Pons (tissue), 1 donor: ENCODE measurements at regions not wholly inside any gene's neighbourhood (a gene's known extent, or its start where the extent isn't known, plus 50 kb on each side); places are given as distances from the start of the nearest gene placed in this dataset.
"Not testable (repeated sequence)": the region's sequence is repeated elsewhere in the genome, so short reads cannot be mapped to it uniquely, and the experiment has no call there.

Experiments
- DNase-seq: peaks from one replicate; pipeline ENCODE4 v3.0.0-alpha.2; 2016; ENCODE audit warnings: low spot score

DNA sequence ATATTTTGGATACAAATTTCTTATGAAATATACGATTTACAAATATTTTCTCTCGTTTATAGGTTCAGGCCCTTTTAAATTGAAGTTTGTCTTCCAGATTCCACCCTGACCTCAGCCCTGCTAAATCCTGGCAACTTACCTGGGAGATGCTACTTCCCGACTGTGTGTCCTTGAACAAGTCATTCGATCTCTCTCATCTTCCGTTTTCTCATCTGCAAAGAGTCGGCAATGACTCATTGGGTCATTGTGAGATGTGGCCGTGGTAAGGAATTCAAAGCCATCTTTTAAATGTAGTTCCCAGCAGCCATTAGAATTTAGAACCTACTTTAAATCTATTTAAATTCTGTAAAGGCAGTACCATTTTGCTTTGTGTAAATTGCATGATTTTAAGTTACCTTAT lies 72.5 kb downstream of the LHX2 start:
- DNase-seq, result no peak

GRCh38 chr9:124087226-124087625 lies 75.7 kb downstream of the LHX2 start:
- no peak for DNase-seq

DNA sequence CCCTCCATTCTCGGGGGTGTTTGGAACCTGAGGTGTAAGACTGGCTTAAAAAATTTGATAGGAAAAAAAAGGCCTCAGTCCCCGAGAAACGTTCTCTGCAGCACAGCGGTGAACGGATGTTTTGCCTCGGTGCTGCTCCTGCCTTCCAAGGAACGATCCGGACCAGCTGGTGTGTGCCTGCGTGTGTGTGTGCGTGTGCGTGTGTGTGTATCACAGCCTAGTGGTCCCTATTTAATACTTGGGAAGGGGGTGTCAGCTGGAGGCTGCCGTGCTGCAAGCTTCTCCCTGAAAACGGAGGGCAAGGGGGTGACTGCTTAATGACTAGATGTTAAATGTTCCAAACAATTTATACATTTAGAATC lies 76.9 kb downstream of the LHX2 start:
- DNase-seq, result no peak

DNA sequence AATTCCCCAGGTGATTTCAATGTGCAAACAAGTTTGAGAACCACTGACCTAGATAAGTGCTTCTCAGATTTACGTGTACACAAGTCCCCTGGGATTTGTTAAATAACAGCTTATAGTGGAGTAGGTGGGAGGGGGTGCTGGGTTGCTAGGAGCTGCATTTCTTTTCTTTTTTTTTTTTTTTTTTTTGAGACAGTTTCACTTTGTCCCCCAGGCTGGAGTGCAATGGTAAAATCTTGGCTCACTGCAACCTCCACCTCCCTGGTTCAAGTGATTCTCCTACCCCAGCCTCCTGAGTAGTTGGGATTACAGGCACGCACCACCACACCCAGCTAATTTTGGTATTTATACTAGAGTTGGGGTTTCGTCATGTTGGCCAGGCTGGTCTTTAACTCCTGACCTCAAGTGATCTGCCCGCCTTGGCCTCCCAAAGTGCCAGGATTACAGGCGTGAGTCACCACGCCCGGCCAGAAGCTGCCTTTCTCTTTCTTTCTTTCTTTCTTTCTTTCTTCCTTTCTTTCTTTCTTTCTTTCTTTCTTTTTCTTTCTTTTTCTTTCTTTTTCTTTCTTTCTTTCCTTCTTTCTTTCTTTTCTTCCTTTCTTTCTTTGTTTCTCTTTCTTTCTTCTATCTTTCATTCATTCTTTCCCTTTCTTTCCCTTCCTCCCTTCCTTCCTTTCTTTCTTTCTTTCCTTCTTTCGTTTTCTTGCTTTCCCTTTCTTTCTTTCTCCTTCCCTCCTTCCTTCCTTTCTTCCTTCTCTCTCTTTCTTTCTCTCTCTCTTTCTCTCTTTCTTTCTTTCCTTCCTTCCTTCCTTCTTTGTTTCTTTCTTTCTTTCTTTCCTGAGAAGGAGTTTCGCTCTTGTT lies 78.3 kb downstream of the LHX2 start:
- not testable (repeated sequence) for DNase-seq

DNA sequence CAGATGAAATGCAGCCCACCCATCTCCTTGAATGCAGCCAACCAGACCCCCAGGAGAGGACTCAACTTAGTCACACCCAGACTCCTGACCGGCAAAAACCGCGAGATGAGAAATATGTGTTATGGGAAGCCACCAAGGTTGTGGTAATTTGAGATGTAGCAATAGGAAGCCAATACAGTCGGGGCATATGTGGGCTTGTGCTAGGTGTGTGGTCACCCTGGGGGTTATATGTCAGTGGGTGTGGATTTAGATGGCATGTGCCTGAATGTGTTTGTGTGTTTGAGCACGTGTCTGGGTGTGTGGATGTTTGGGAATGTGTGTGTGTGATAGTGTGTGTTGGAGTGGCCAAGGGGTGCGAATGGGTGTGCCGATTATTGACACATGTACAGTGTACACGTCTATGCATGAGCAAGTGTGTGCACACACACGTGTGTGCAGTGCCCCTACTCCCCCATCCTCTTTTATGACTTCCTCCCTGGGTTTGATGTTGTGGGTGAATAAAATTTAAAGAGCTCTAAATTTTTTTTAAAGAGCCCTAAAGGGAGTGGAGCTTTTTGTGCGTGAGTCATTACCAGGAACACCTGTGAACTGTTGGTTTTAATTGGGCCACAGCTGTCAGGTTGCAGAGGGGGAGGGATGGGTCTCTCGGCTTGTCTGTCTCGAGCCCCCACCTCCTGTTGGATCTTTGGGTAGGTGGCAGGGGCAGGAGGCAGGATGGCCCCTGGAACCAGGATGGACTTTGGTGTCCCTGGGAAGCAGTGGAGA lies 86.8 kb downstream of the LHX2 start:
- no peak for DNase-seq

- DNase-seq, result no peak
These were observed 88.3 kb downstream of the LHX2 start for GRCh38 chr9:124099860-124100259.

DNA sequence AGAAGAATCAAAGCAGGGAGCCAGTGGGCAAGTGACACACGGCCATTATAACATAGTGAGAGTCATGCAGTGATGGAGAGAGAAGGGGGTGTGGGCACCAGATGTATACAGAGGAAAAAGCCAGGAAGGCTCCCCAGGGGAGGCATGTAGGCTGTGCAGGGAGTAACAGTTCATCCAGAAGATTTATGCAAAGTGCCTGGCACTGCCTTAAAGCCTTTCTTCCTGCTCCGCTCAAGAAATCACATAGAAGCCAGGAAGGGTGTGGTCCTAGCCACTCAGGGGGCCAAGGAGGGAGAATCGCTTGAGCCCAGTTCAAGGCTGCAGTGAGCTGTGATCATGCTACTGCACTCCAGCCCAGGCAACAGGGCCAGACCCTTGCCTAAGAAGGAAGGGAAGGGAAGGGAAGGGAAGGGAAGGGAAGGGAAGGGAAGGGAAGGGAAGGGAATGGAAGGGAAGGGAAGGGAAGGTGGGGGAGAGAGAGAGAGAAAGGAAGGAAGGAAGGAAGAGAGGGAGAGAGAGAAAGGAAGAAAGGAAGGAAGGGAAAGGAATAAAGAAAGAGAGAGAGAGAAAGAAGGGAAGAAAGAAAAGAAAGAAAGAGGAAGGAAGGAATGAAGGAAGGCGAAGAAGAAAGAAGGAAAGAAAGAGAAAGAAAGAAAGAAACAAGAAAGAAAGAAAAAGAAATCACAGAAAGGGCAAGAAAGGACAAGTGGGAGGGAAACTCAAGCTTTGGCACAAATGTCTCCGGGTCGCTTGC lies 89.8 kb downstream of the LHX2 start:
- no peak for DNase-seq

DNA sequence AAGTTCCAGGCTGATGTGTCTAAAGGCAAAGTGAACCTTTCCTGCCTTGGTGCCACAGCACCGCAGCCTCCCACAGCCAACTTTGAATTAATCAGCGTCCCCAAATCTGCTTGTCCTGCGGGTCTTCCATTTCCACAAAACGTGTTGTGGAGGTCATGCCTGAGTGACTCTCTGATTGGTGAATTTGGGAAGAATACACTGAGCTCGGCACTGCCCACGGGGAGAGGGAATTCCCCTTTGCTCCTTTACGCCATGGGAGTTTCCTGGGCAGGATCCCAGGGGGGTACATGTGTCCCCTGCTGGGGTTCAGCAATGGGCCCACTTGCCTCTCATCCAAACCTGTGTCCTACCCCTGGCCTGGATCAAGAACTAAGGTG lies 90.4 kb downstream of the LHX2 start:
- no peak for DNase-seq

DNA sequence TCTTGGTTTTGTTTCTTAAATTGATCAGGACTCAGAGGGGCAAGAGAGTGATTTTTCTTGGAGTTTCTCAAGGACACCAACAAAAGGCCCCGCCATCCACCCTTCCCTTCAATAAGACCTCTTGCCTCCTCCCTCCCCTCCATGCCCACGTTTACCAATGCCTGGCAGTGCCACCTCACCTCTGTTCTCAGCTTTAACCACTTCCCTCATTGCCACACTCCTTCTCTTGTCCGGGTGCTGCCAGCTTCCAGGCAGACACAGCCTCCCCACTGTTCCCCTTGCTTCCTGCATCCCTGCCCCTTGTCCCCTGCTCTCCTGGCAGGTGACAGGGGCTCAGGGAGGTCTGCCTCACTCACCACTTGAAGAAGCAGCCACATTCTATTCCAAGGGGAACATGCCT lies 90.8 kb downstream of the LHX2 start:
- no peak for DNase-seq

DNA sequence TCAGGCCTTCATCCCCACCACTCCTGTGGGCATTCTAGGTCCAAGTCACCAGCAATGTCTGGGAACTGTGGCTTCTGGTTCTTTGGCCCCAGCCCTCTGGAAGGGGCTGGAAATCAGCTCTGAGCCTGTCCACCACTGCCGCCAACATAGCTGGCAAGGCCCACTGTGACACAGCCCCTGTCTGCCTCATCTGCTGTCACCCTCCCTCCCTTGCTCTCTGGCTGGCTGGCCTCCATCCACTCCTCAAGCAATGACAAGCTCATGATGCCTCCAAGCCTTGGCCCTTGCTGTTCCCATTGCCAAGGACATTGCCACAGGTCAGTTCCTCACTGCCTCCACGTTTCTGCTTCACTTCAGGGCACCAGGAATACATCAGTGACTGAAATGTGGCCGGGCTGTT lies 93.7 kb downstream of the LHX2 start:
- DNase-seq, result no peak

GRCh38 chr9:124108216-124108615 lies 96.6 kb downstream of the LHX2 start:
- no peak for DNase-seq

DNA sequence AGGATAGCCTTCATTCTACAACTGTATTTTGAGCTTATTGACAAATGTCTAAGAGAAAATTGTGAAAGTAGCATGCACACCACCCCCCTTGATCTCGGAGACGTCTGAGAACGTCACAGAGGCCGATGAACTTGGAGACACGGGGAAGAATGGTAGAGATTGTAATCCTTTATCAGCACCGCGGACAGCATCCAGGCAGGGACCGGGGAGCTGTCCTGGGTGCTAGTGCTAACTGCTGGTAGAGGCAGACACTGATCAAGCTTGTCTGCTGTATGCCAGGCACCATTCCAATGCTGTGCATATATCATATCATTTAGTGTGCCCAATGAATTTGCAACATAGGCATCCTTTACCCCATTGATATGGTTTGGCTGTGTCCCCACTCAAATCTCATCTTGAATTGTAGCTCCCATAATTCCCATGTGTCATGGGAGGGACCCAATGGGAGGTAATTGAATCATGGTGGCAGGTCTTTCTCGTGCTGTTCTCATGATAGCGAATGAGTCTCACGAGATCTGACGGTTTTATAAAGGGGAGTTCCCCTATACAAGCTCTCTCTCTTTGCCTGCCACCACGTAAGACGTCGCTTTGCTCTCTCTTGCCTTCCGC lies 98.8 kb downstream of the LHX2 start:
- peak; percentile 28 for DNase-seq

DNA sequence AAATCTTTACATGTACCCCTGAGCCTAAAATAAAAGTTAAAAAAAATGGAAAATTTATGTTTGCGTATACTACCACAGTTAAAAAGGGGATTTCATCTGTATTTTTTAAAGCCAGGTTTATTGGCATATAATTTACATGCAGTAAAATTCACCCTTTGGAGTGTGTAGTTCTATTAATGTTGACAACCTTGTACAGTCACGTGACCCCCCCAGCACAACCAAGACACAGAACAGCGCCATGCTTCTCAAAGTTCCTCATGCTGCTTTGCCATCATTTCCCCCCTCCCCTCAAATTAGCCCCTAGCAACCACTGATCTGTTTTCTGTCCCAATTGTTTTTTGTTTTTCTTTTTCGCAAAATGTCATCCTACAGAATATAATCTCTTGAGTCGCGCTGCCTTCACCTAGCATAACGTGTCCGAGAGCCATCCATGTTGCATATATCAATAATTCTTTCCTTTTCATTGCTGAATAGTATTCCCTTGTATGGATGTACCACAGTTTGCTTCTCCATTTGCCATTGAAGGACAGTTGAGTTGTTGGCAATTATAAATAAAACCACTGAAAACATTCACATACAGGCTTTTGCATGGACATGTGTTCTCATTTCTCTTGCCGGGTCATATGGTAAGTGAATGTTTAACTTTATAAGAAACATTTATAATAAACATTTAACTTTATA lies 105.3 kb downstream of the LHX2 start:
- DNase-seq, result no peak

DNA sequence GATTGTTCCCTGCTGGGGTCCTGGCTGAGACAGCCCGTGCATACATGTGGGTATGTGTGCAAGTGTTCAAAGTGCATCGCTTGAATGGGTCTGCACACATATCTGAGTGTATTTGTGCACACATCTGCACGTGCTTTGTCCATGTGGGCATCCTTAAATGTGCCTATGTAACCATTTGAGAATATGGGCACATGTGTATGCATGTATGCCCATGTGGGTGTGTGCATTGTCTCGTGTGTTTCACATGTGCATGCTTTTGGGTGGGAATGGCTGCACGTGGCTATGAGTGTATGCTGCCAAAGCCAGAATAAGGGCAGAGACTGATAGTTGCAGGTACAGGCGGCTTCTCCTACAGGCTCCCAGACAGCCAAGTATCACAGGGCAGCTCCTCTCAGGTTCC lies 107.3 kb downstream of the LHX2 start:
- DNase-seq, result no peak

DNA sequence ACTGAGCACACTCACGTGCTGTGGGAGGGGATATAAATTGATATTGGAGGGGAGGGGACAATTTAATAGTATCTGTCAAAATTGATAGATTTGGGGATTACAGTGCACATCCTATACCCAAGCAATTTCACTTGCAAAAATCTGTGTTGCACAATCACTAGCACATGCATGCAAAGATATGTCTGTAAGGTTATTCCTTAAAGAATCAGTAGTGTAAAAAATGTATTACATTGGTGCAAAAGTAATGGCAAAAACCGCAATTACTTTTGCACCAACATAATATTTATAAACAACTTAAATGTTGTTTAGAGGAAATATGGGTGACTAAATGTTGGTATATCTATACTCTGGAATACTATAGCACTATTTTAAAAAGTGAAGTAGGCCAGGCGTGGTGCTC lies 108.7 kb downstream of the LHX2 start:
- no peak for DNase-seq

- no peak for DNase-seq
These were observed 110.2 kb downstream of the LHX2 start for GRCh38 chr9:124121725-124122124.

GRCh38 chr9:124122321-124122720 lies 110.8 kb downstream of the LHX2 start:
- DNase-seq, result no peak

DNA sequence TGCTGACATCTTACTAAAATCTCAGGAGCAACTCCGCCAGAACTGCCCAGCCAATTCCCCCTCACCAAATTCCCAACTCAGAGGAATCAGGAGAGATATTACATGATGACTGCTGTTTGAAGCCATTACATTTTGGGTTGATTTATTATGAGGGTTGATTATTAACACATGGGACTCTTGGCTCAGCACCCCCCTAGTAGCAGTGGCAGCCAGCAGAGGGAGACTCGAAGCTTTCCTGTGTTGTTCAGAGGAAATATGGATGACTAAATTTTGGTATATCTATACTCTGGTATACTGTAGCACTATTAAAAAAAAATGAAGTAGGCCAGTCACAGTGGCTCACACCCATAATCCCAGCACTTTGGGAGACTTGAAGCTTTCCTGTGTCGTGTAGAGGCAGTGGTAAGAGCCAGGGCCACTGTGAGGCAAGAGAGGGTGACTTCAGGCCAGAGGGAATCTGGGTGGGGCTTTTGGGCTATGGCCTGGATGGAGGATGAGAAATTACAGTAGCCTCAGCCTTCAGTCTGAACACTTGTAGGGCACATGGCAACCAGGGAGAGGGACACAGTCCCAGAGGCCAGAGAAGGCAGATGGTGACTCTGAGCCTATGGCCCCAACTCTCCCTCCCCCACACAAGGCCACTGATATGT lies 111.4 kb downstream of the LHX2 start:
- no peak for DNase-seq

- DNase-seq, result not testable (repeated sequence)
These were observed 112.1 kb downstream of the LHX2 start for GRCh38 chr9:124123621-124124020.

DNA sequence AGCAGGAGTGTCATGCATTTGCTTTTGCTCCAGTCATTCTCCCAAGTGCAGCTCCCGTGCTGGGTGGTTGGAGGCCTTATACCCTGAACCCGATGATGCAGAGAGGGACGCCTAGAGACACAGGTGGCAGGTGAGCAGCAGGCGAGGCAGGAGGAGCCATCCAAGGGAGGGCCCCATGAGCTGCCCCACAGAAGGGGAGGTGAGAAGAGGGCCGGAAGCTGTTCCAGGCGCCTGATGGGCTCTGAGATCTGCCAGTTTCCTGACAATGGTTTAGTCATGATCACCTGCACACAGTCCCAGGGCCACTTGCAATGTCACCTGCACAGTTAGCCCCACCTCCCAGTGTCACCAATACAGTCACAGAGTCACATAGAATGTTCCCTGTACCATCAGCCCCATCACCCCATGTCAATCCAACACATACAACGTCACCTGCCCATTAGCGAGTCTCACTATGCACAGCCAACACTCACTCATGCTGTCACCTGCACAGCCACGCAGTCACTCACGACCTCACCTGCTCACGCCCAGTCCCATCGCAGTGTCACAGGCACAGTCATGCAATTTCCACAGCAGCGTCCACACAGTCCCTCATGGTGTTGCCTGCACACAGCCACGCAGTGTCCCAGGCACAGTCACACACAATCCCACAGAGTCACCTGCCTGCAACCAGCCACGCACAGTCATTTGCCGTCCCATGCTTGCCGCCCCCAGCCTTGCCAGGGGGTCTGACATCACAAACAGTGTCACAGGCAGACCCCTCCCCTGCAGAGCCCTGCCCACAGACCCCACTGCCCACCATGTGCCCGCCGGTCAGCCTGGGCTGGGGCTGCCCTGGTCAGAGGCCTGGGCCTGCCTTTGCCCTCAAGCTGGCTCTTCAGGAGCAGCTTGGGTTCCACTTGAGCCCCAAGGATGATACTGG lies 113.4 kb downstream of the LHX2 start:
- no peak for DNase-seq
